PFSK-1 (cell line): ENCODE measurements at regions not wholly inside any gene's neighbourhood (a gene's known extent, or its start where the extent isn't known, plus 50 kb on each side); places are given as distances from the start of the nearest gene placed in this dataset.

Experiments used
- POLR2AphosphoS5 ChIP-seq: IDR thresholded peaks from 2 replicates; pipeline ENCODE4 v1.6.1; 2012; ENCODE audit warnings: low read depth, mild to moderate bottlenecking, control low read depth, low read length, moderate library complexity
- TAF1 ChIP-seq: IDR thresholded peaks from 2 replicates; pipeline ENCODE4 v1.6.1; 2012; ENCODE audit warnings: low read length, control low read depth, borderline replicate concordance; ENCODE audit not compliant: insufficient read depth

DNA sequence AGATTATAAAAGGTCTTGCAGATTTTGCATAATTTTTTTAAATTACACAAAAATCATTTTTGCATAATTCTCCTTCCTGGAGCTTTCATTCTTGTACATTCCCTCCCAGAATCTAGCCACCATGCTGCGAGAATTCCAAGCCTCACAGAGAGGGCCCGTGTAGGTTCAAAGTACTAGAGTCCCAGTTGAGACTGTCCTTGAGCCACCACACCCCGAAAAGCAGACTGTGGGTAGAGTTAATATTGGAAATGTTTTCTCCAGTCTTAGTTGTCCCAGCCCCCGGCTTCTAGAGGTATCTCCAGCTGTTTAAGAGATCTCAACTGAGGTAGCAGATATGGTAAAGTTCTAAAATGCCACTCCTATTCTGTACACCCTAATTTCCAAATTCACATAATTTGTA, 407.3 kb upstream of the ANO3 start:
- TF ChIP-seq TAF1: no peak
- TF ChIP-seq POLR2AphosphoS5: no peak
